ENCODE measurements at regions not wholly inside any gene's neighbourhood (a gene's known extent, or its start where the extent isn't known, plus 50 kb on each side); places are given as distances from the start of the nearest gene placed in this dataset.

DNA sequence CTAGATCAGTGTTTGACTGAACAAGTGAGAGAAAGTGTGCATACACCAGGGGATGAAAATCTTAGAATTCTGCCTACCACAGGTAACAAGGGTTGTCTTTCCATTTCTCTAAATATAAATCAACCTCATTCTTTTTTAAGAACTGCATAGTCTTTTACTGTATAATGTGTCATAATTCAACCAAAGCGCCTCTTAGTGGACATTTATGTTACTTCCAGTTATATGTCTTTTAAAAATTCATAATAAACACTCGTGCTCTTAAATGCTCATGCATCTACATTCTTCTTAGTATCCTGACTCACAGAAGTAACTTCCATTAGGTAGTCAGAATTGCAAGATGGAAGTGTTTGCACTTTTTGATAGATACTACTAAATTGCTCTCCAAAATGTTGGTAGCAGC lies 76.2 kb downstream of the CHRNA1 start:
- peak in 1 of 2 donors; percentile 71 for DNase-seq
- Mint-ChIP-seq H3K36me3 (no peaks in the 10 kb centered on the region), H3K27me3 (ENCODE audit: low read depth in 2 of 2) (peaks cover 5 to 19% of the 10 kb centered on the region in 2 donors), H3K4me3 (no peak overlapping the region), H3K9me3 (no peaks in the 10 kb centered on the region), H3K27ac (no peak overlapping the region), H3K4me1 (peaks cover 6 to 16% of the 10 kb centered on the region in 2 donors)
- ATAC-seq = peak; percentile 62 to 76 (median 67)
- no CpG with 5 or more reads among the region's 2 CpGs for WGBS (ENCODE audit: insufficient coverage)
- TF ChIP-seq, protein P1, sequence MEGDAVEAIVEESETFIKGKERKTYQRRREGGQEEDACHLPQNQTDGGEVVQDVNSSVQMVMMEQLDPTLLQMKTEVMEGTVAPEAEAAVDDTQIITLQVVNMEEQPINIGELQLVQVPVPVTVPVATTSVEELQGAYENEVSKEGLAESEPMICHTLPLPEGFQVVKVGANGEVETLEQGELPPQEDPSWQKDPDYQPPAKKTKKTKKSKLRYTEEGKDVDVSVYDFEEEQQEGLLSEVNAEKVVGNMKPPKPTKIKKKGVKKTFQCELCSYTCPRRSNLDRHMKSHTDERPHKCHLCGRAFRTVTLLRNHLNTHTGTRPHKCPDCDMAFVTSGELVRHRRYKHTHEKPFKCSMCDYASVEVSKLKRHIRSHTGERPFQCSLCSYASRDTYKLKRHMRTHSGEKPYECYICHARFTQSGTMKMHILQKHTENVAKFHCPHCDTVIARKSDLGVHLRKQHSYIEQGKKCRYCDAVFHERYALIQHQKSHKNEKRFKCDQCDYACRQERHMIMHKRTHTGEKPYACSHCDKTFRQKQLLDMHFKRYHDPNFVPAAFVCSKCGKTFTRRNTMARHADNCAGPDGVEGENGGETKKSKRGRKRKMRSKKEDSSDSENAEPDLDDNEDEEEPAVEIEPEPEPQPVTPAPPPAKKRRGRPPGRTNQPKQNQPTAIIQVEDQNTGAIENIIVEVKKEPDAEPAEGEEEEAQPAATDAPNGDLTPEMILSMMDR (IDR thresholded peaks at IDR 0.05) = peak; percentile 67
- H3K27ac ChIP-seq (ENCODE audit: low read length) = no peak overlapping the region
- peaks cover 5% of the 10 kb centered on the region for H3K4me1 ChIP-seq (ENCODE audit: control insufficient read depth, insufficient read depth, low read length)
- no peak overlapping the region for H3K4me3 ChIP-seq (ENCODE audit: low read length)
- intact Hi-C loops (cut with micrococcal nuclease) = loop anchor here (1.0 kb wide), 2 partner anchors 110 to 226 kb away; no protein-coding TSS in a partner anchor
- no peaks in the 10 kb centered on the region for H3K9me3 ChIP-seq (ENCODE audit: control insufficient read depth, insufficient read depth, low read length)
- H3K36me3 ChIP-seq (ENCODE audit: control insufficient read depth, insufficient read depth, low read length) = no peaks in the 10 kb centered on the region
- H3K27me3 ChIP-seq (ENCODE audit: control insufficient read depth, insufficient read depth, low read length) = no peaks in the 10 kb centered on the region

DNA sequence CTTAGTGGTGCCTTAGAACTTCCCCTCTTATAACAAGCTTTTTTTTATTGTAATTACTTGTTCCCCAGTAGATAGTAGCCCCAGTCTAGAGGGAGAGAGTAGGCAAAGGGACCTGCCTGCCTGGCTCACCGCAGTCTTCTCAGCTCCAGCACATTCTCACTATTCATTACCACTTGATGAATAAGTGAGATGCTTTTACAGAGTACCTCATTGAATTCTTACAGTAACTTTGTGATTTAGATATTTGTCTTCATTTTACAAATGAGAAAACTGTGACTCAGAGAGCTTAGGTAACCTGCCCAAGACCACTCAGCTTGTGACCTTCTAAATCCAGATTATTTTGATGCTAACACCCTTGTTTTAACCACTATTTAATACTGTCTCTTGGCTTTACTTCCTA lies 77.8 kb downstream of the CHRNA1 start:
- no peaks in the 10 kb centered on the region for H3K27me3 ChIP-seq (ENCODE audit: control insufficient read depth, insufficient read depth, low read length)
- intact Hi-C loops (cut with micrococcal nuclease) = no loop called here
- Mint-ChIP-seq H3K4me1 (peaks cover 6 to 23% of the 10 kb centered on the region in 2 donors), H3K27me3 (ENCODE audit: low read depth in 2 of 2) (peaks cover 5 to 14% of the 10 kb centered on the region in 2 donors), H3K9me3 (no peaks in the 10 kb centered on the region), H3K27ac (no peak overlapping the region), H3K36me3 (no peaks in the 10 kb centered on the region), H3K4me3 (no peak overlapping the region)
- H3K4me3 ChIP-seq (ENCODE audit: low read length) = no peak overlapping the region
- peaks cover 13% of the 10 kb centered on the region for H3K4me1 ChIP-seq (ENCODE audit: control insufficient read depth, insufficient read depth, low read length)
- no peak for DNase-seq
- no peaks in the 10 kb centered on the region for H3K36me3 ChIP-seq (ENCODE audit: control insufficient read depth, insufficient read depth, low read length)
- H3K9me3 ChIP-seq (ENCODE audit: control insufficient read depth, insufficient read depth, low read length) = no peaks in the 10 kb centered on the region
- H3K27ac ChIP-seq (ENCODE audit: low read length) = no peak overlapping the region
- no peak for ATAC-seq
- whole genome bisulfite sequencing (ENCODE audit: insufficient coverage) = no CpG with 5 or more reads among the region's 1 CpG
- TF ChIP-seq, protein P1 (IDR thresholded peaks at IDR 0.05) = no peak

DNA sequence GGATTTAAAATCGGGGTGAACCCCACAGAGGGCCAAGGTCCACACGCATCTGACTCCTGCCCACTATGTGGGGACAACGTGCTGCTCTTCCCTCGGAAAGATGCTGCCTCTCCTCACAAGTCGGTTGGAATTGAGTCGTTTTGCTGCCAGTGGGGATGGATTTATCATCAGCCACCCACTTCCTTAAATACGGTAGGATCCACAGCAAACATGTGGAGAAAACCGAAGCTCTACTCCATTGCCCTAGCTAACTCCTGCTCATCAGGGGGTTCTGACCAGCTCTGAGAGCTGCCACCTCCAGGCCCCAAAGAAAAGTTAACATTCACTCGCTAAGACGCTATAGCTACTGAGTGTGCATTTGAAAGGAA lies 80.9 kb downstream of the CHRNA1 start:
- Mint-ChIP-seq H3K4me3 (peak overlapping the region; percentile 95), H3K9me3 (no peaks in the 10 kb centered on the region), H3K27me3 (ENCODE audit: low read depth in 2 of 2) (no peaks in the 10 kb centered on the region), H3K27ac (peak overlapping the region; percentile 88), H3K36me3 (no peaks in the 10 kb centered on the region), H3K4me1 (peaks cover 23 to 43% of the 10 kb centered on the region in 2 donors)
- peak overlapping the region; percentile 40 for H3K27ac ChIP-seq (ENCODE audit: low read length)
- no peaks in the 10 kb centered on the region for H3K27me3 ChIP-seq (ENCODE audit: control insufficient read depth, insufficient read depth, low read length)
- TF ChIP-seq, protein P1 (IDR thresholded peaks at IDR 0.05) = no peak
- 10% methylated on average over 10 of the region's 10 CpGs for WGBS (ENCODE audit: insufficient coverage)
- no peaks in the 10 kb centered on the region for H3K36me3 ChIP-seq (ENCODE audit: control insufficient read depth, insufficient read depth, low read length)
- peaks cover 17% of the 10 kb centered on the region for H3K4me1 ChIP-seq (ENCODE audit: control insufficient read depth, insufficient read depth, low read length)
- H3K4me3 ChIP-seq (ENCODE audit: low read length) = peak overlapping the region; percentile 75
- peak in 1 of 3 donors; percentile 32 for ATAC-seq
- intact Hi-C loops (cut with micrococcal nuclease) = loop anchor here (2.0 to 5.0 kb wide), 2 partner anchors 49 to 91 kb away; no protein-coding TSS in a partner anchor
- no peaks in the 10 kb centered on the region for H3K9me3 ChIP-seq (ENCODE audit: control insufficient read depth, insufficient read depth, low read length)
- DNase-seq = peak in 1 of 2 donors; percentile 63
